Lung microvascular endothelial cell (primary cell): ENCODE measurements at regions not wholly inside any gene's neighbourhood (a gene's known extent, or its start where the extent isn't known, plus 50 kb on each side); places are given as distances from the start of the nearest gene placed in this dataset.
A peak's percentile ranks its signal among the peaks of the same experiment; 100 is the strongest.
"Not testable (repeated sequence)": the region's sequence is repeated elsewhere in the genome, so short reads cannot be mapped to it uniquely, and the experiment has no call there.

Source experiments
- DNase-seq, 2 donors: peaks; one replicate each; pipeline versions ENCODE4 v3.0.0 to v3.0.0-alpha.2; 2010; ENCODE audit warnings: low read depth in 2 of 2

- DNase-seq = no peak
Measured at GRCh38 chr3:127070776-127071175, 87.9 kb downstream of the PLXNA1 start.

DNA sequence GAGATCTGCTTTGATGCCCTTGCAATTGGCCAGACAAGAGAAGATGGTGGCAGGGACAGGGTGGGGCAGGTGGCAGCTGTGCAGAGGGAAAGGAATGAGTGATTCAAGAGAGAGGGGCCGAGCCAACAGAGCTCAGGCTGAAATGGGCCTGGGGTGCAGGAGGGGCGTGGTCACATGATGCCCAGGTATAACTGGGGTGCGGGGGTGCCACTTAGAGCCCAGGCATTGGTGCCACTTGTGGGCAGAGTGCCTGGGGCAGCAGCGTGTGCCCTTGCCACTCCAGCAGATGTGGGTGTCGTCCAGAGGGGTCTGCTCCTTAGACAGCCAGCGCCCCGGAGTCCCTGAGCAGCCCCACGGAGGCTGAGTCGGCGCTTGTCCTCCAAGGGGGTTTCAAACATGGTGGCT, 88.7 kb downstream of the PLXNA1 start:
- DNase-seq = no peak

DNA sequence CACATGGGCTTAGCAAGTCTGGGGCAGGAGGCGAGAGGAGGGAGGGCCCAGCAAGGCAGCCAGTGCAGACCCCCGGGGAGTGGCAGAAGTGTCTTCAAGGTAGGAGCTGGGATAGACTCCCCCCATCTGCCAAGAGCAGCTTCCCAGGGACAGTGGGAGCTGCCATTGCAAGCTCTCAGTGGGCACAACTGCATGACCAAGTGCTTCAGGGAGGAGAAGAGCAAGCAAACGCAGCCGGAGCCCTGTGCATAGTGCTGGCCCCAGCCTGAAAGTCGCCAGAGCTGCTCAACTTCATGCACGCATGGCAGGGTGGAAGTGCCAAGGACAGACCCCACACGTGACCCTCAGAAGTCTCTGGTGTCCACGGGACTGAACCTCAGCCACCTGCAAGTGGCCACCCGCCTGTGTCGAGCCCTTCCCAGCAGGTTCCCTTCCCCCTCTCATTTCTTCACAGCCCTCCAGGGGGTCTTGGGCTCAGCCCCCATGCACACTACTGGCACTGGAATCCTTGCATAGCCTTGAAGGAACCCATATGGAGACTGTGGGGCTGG, 89.4 kb downstream of the PLXNA1 start:
- no peak for DNase-seq

GRCh38 chr3:127072971-127073783, 90.3 kb downstream of the PLXNA1 start:
- DNase-seq = no peak

DNA sequence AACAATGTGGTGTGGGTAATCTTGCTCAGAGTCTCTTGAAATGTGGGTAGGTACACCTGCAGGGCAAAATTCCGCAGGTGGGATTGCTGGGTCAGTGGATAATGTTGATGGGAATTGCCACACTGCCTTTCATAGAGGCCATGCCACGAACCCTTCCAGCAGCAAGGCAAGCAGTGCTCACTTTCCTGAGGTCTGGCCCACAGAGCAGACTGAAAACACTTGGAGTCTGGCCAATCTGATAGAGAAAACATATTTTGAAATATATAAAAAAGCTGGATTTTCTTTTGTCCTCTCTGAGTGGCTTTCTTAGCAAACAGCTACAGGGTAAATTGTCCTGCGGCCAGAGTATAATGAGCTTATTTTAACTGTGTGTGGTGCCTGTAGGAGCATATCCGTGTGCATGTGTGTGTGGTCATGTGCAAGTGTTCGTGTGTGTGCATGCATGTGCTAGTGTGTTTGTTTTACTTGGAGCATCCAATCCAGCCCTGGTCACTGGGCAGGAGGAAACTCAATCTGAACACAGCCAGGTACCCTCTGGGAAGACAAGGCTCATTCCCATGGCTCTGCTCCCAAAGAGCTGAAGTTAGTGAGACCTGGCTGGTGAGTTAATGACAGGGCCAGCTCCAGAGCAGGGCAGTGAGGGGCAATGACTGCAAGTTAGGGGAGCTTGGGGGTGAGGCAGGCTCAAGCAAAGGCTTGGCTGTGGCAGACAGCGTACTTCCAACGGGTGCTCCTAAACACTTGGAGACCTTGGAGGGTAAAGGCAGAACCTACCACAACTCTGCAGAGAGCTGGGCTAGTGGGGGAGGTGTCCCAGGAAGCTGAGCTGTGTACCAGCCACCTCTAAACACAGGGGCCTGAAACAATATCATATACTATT, 91.3 kb downstream of the PLXNA1 start:
- peak in 1 of 2 donors; percentile 10 for DNase-seq

DNA sequence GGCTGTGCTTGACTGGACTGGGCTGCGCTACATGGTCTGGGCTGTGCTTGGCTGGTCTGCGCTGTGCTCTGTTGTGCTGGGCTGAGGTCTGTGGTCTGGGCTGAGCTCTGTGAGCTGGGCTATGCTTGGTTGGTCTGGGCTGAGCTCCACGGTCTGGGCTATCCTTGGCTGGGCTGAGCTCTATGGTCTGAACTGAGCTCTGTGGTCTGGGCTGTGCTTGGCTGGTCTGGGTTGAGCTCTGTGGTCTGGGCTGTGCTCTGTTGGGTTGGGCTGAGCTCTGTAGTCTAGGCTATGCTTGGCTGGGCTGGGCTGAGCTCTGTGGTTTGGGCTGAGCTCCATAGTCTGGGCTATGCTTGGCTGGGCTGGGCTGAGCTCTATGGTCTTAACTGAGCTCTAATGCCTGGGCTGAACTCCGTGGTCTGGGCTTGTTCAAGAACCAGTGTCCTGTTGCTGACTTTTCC, 92.0 kb downstream of the PLXNA1 start:
- peak; percentile 26 to 31 for DNase-seq

DNA sequence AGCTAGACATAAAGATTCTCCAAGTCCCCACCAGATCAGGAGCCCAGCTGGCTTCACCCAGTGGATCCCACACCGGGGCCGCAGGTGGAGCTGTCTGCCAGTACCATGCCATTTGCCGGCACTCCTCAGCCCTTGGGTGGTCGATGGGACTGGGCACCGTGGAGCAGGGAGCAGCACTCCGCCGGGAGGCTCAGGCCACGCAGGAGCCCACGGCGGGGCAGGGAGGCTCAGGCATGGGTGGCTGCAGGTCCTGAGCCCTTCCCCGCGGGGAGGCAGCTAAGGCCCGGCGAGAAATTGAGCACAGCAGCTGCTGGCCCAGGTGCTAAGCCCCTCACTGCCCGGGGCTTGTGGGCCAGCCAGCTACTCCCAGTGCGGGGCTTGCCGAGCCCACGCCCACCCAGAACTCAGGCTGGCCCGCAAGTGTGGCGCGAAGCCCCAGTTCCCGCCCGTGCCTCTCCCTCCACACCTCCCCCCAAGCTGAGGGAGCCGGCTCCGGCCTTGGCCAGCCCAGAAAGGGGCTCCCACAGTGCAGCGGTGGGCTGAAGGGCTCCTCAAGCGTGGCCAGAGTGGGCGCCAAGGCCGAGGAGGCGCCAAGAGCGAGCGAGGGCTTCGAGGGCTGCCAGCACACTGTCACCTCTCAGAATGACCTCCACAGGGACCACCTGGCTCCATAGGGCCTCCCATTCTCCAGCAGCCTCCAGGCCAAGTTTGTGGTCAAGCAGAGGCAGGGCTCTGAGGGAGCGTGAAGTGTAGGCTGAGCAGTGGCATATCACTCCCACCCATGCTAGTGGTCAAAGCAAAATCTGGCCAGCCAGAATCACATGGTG, 93.5 kb downstream of the PLXNA1 start:
- DNase-seq = not testable (repeated sequence)

DNA sequence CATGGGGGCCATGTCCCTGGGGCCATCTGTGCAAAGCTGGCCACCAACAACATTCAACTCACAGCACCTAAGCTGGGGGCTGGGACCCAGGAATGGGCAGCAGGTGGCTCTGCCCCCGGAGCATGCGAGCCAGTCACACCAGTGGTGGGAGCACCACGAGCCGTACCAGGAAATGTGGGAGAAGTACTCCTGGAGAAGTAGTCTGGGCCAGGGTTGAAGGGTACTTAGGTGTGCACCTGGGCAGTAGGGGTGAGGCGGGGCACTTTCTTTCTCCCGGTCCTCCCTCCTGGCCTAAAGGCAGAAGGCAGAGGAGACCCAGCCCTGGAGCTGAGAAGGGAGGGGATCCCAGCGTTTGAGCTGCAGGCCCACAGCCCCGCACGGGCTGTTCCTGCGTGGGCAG, 94.2 kb downstream of the PLXNA1 start:
- no peak for DNase-seq

DNA sequence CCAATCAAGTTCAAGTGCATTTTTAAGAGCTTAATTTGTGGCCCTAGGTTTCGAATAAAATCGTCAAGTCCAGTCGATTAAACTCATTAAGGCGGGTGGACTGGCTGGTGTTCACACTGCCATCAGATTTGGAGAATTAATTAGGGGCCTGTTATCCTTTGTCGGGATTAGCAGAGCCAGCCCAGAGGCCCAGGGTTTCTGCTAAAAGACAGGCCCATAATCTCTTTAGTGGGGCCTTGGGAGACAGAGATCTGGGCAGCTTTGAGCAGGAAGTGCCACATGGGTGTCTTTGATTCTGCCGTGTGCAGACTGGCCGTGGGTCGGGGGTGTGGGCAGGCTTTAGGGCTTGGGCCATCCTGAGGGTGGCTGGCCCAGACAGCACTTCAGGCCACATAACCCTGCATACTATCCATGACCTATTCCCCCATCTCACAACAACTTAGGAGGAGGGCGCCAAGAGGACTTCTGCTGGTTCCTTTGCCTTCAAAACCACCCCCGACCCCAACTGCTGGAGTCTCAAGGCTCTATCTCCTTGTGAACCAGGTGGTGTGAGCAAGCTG, 94.7 kb downstream of the PLXNA1 start:
- DNase-seq = no peak

DNA sequence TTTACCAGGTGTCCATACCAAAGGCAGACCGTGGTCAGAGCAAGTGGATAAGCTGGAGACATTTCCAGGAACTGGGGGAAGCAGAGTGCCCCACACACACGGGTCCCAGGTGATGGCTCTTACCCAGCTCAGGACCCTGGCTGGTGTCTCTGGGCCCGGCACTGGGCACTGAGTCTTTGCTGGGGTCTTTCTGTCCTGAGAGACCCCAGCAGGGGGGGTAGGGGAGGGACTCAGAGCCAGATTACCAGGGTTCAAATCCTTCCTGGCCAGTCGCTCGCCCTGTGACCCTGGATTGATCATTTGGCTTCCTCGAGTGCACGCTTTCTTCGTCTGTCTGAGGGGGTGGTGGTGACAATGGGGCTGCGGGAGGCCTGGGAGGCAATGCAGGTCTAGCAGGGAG, 95.7 kb downstream of the PLXNA1 start:
- DNase-seq = no peak

DNA sequence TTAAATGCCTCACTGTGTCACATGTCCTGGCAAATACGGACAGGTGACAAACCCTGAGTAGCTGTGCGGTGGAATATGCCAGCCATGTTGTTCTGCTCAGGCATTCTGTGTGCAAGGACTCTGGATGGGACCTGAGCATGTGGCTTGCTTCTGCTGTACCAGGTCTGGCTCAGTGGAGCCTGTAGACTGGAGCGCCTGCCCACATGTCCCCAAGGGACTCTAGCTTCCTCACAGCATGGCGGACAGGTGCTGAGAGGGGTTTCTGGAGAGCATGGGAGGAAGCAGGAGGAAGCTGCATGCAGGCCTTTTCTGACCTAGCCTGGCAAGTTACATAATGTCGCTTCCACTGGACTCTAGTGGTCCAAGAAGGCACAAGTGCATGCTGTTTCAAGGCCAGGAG, 96.3 kb downstream of the PLXNA1 start:
- DNase-seq = no peak

DNA sequence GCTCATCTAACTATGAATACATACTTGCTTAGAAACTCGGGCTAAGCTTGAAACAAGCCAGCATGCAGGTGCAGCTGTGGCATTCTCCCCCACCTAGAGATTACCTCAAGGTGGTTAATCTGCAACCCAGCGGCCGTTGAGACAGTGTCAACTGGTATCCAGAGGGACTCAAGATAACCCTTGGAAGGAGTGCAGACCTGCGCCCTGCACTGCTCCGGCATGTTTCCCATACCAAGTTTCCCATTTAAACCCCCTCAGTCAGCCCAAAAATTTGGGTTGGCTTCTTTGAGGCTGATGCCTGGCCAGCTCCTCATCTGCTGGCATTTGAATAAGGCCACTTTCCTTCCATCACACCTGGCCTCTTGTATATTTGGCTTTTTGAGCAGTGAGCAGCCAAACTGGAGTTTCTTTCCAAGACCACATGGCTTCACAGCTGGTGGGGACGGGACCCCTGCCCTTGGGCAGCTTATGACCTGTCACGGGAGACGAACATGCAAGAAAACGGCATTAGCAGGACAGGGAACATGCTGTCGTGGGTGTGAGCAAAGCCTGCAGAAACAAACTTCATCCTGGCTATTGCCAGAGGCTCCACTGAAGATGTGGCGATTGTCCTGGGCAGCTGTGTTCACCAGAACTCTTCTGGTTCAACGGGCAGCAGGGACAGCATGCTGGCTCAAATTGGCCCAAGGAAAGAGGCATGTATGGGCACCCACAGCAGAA, 98.2 kb downstream of the PLXNA1 start:
- no peak for DNase-seq

GRCh38 chr3:127082066-127082465, 99.2 kb downstream of the PLXNA1 start:
- DNase-seq = no peak

DNA sequence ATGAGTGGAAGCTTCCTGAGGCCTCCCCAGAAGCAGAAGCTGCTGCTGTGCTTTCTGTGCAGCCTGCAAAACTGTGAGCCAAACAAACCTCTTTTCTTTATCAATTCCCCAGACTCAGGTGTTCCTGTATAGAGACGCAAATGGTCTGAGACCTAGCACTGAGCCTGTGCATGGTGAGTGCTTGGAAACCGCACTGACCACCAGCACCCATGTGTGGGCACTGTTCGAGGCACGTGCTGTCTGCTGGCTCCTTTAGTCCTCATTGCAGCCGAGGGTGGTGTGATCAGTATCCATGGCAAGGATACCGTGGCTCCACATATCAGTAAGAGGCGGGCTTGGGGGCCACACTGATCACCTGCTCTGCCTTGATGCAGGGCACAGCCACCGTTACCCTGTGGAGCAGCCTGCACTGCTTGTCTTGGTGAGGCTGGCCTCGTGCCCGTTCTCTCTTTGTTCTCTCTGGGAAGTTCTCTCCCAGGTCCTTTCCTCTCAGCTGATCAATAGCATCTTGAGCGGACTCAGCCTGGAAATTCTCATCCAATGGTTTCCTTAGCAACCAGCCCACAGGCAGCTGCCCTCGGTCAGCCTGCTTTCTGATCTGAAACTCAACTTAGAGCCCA, 101.0 kb downstream of the PLXNA1 start:
- DNase-seq = no peak

GRCh38 chr3:127084401-127084990, 101.6 kb downstream of the PLXNA1 start:
- DNase-seq = no peak

- DNase-seq = no peak
Measured at GRCh38 chr3:127085576-127085975, 102.7 kb downstream of the PLXNA1 start.

- DNase-seq = not testable (repeated sequence)
Measured at GRCh38 chr3:127086591-127086990, 103.7 kb downstream of the PLXNA1 start.

DNA sequence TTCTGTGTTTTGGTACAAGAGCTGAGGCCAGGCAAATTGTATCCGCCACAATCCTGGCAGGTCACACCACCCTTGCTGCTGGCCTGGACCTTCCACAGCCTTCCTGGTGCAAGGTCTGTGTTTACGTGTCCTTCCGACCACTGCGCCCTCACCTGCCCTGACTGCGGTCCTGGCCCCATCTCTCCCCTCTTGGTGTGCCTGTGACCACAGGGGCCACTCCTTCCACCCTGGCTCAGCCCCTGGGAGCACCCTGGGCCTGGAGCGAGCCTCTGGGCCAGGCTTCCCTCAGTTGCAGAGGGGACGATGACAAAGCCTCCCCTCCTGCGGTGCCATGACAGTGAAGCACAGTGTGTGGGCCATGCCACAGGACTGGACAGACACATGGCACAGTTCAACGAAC, 104.5 kb downstream of the PLXNA1 start:
- no peak for DNase-seq

DNA sequence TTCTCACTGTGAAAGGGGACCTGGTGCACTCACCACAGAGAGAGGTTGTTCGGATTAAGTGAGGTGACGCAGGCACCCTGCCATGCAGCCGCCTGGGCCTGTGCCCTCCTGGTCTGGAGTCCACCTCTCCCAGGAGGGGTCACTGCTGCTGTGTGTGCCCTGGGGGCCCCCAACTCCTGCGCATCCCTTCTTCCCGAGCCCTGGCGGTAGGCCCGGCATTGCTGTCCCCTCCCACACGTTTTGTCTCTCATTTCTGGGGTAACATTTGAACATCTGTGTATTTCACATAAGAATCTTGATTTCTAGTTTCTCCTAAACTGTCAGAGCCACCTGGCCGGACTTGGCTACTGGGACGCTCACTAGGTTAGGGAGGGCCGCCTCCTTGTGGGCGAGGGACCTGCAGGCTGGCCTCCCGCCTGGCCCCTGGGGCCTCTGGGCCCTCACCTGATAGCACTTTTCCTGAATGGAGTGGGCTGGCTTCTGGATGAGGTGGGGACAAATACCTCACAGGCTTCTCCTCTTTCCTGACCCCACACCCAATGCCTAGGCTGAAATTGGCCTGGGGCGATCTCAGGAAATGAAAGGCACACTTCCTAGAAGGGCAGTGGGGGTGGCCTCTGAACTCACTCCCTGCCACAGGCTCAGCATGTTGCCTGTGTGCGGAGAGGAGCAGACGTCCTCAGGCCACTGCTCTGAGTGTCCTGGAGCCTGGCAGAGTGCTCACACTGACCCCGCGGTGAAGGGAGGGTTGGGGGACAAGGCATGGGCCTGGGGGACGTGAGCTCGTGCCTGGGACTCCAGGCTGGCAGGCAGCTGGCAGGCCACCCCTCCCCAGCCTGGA, 104.2 kb upstream of the PRR23E start:
- no peak for DNase-seq
